Liver (tissue), 3 donors: ENCODE measurements at regions not wholly inside any gene's neighbourhood (a gene's known extent, or its start where the extent isn't known, plus 50 kb on each side); places are given as distances from the start of the nearest gene placed in this dataset.

Experiments
- CTCF ChIP-seq: fragments of 150-350 bp; IDR thresholded peaks from 2 replicates; pipeline ENCODE4 v1.5.1; 2017; ENCODE audit warnings: improper control_type of control experiment, low read depth, low read length; ENCODE audit not compliant: missing input control
- GABPA ChIP-seq, 2 donors: IDR thresholded peaks in 1 of 2; conservative IDR thresholded peaks in 1 of 2; 2 replicates each; pipeline ENCODE4 v1.6.1; 2016; ENCODE audit warnings: antibody characterized with exemption in 2 of 2, mild to moderate bottlenecking in 1 of 2, moderate library complexity in 1 of 2
- HNF4A ChIP-seq, 2 donors: conservative IDR thresholded peaks; 2 replicates each; pipeline ENCODE4 v1.6.1; 2016; ENCODE audit warnings: antibody characterized with exemption in 2 of 2, mild to moderate bottlenecking in 2 of 2
- HNF4G ChIP-seq: IDR thresholded peaks from 2 replicates; pipeline ENCODE4 v1.6.1; 2016; ENCODE audit warnings: antibody characterized with exemption
- JUND ChIP-seq, 2 donors: IDR thresholded peaks; 2 replicates each; pipeline ENCODE4 v1.6.1; 2016; ENCODE audit warnings: antibody characterized with exemption in 2 of 2
- MAX ChIP-seq: IDR thresholded peaks from 2 replicates; pipeline ENCODE4 v1.6.1; 2016; ENCODE audit warnings: antibody characterized with exemption
- REST ChIP-seq: IDR thresholded peaks from 2 replicates; pipeline ENCODE4 v1.6.1; 2016; ENCODE audit warnings: antibody characterized with exemption, mild to moderate bottlenecking
- TAF1 ChIP-seq: conservative IDR thresholded peaks from 2 replicates; pipeline ENCODE4 v1.6.1; 2016; ENCODE audit warnings: antibody characterized with exemption, mild to moderate bottlenecking
- donor health status: healthy.
- donor health status: healthy.

- TF ChIP-seq CTCF (no peak), JUND (IDR thresholded peaks at IDR 0.05) (no peak), HNF4A (conservative IDR thresholded peaks at IDR 0.05) (no peak), REST (no peak), TAF1 (no peak), GABPA (IDR thresholded peaks at IDR 0.05 in 1 of 2, conservative IDR thresholded peaks at IDR 0.05 in 1 of 2) (no peak), HNF4G (no peak), MAX (no peak)
Measured at GRCh38 chr11:128294671-128295050, 292.7 kb downstream of the ETS1 start.
